Lower leg skin (tissue), 3 donors: ENCODE measurements at regions not wholly inside any gene's neighbourhood (a gene's known extent, or its start where the extent isn't known, plus 50 kb on each side); places are given as distances from the start of the nearest gene placed in this dataset.

ENCODE experiments used
- CTCF ChIP-seq, 3 donors: fragments of 450-650 bp; IDR thresholded peaks; one replicate each; pipeline ENCODE4 v1.5.1; 2016; ENCODE audit warnings: antibody characterized with exemption in 3 of 3, mild to moderate bottlenecking in 3 of 3, moderate library complexity in 2 of 3
- POLR2A ChIP-seq, 2 donors: fragments of 450-650 bp; IDR thresholded peaks; one replicate each; pipeline ENCODE4 v1.6.1; 2016 to 2017; ENCODE audit warnings: antibody characterized with exemption in 2 of 2, mild to moderate bottlenecking in 1 of 2, moderate library complexity in 1 of 2

DNA sequence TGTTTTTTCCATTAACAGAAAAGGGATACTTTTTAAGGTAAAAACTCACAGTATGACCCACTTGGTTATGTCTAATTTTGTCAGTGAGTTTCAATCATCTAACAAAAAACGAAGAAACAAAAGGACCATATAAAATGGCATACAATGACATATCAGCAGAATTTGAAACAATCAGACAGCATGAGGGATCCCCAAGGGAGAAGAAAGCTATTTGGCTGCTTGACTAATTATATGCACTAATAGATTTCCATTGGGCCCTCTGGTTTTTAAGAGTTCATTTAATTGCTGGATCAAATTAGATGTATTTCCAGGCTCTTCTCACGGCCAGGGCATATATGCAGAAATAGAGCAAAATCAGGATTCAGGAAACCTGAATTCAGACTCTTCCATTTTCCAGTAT, 376.4 kb upstream of the GBE1 start:
- no peak for TF ChIP-seq CTCF (IDR thresholded peaks at IDR 0.05)
- TF ChIP-seq POLR2A (IDR thresholded peaks at IDR 0.05): no peak
